GM19395 (cell line): ENCODE measurements at regions not wholly inside any gene's neighbourhood (a gene's known extent, or its start where the extent isn't known, plus 50 kb on each side); places are given as distances from the start of the nearest gene placed in this dataset.
"Not testable (repeated sequence)": the region's sequence is repeated elsewhere in the genome, so short reads cannot be mapped to it uniquely, and the experiment has no call there.

Source experiments
- ATAC-seq: cut with Tn5 transposase; IDR thresholded peaks from one replicate; pipeline ENCODE4 v1.9.1; 2021; ENCODE audit warnings: mild to moderate bottlenecking, moderate library complexity; ENCODE audit not compliant: unreplicated experiment

DNA sequence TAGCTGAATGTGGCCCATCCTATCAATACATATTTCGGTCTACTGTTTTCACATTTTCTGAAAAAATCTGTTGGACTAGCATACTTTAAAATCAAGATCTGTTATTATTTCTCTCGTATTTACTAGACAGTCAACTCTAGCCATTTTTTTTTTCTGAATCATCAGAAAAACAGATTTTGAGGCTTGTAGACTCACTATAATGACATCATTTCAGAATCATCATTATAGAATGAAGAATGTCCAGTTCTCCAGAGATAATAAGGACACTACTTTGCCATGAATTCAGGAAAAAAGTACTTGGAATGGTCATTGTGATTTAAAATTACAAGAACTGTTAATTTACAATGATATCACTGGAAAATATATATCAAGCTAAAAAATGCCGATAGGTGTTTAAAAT, 589.8 kb downstream of the KCNH5 start:
- no peak for ATAC-seq

DNA sequence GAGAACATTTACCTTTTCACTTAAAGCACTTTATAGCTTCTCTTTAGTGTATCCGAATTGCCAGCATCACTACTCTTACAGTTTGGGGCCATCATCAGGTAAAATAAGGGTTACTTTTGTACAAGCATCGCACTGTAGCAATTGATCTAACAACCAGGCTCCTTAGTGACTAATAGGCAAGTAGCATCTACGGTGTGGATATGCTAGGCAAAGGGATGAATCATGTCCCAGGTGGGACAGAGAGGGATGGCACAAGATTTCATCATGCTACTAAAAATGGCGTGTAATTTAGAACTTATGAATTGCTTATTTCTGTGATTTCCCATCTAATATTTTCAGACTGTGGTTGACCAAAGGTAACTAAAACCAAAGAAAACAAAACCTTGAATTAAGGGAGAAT, 582.3 kb downstream of the KCNH5 start:
- no peak for ATAC-seq

DNA sequence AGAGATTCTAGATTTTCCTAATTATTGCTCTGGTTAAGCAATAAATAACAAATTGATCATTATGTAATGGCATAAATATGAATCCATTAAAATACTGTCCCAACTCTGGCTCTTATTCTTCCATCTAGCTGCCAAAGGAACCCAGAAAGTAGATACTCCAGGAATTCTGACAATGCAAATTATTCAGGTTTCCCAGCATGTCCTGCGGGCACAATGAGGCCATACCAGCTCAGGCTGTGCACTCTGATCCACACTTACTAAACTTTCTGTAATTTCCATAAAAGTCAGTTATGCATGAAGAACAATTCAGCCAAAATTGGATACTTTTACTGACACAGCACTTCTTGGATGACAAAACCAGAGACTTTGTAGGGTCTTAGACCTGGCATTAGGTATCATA, 576.3 kb downstream of the KCNH5 start:
- no peak for ATAC-seq

DNA sequence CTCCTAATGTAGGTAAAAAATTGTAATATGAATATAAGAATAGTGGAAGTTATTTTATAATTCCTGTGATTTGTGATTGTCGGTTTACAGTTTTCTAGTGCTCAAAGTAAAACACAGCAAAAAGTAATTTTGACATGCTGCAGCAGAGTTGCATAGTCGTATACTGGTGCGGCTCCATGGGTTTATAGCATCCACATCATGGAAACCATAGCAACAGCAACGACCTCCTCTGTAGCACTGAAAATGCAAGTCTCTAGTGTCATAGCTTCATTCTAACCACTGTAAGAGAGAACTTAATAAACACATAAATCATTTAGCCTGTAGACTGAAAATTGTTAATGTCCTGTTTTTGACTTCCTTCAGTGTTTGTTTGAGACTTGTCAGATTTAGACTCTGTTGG, 574.3 kb downstream of the KCNH5 start:
- ATAC-seq, result no peak

DNA sequence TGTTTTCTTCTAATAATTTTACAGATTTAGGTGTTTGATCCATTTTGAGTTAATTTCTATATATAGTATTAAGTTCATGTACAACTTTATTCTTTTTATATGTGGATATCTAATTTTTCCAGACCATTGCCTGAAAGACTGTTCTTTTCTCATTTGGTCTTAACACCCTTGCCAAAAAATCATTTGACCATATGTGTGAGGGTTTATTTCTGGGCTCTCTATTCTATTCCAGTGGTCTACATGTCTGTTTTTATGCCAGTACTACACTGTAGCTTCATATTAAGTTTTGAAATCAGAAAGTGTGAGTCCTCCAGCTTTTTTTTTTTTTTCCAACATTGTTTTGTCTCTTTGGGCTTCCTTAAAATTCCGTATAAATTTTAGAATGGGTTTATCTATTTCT, 554.1 kb downstream of the KCNH5 start:
- ATAC-seq, result no peak

DNA sequence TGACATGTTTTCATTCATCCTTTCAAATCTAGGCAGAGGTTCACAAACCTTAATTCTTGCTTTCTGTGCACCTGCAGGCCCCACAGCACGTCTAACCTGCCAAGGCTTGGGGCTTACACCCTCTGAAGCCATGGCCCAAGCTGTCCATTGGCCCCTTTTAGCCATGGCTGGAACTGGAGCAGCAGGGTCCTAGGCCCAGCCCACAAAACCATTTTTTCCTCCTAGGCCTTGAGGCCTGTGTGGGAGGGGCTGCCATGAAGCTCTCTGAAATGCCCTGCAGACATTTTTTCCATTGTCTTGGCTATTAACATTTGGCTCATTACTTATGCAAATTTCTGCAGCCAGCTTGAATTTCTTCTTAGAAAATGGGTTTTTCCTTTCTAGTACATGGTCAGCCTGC, 547.5 kb downstream of the KCNH5 start:
- no peak for ATAC-seq

DNA sequence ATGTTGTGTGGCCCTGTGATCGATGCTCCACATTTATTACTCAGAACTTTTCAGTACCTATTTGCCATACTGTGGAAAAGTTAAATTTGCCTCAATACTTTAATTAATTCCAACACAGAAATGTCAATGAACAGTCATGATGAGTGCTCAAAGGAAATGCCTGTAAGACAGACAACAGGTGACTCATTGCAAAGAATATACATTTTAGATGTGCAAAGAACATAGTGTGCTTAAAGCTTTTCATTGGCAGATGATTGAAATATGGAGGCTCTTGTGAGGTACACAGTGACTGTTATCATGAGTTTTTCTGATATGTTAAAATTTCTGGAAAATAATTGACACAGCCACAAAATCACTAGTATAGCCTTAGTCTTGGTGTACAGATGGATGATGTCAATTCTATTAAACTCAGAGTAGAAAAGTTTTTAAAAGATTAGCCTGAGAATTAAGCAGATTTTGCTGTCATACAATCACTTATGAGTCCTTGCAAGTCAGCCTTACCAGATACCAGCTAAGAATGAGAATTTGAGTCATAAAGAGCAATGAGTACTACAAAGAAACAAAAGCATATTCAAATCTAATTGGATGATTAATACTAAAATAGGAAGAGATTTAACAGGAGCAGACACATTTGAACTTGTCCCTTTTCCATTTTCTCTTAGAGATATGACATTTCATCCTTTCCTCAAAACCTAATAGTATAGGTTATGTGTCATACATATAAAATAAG, 544.1 kb downstream of the KCNH5 start:
- ATAC-seq, result no peak

DNA sequence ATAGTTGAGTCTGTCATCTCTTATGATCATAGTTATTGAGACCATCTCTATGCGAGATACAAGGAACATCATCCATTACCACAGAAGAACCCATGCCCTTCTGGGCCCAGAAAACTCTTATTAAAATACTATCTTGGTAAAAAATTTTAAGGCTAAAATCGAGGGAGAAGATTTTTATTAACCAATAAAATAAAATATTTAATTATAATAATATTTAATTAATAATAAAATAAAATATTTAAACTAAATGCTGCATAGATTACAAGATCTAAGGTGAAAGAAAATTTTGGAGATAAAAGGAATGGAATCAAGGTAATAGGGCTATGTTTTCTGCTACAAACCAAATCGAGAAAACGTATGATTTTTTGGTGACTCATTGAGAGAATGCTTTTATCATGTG, 540.2 kb downstream of the KCNH5 start:
- no peak for ATAC-seq

DNA sequence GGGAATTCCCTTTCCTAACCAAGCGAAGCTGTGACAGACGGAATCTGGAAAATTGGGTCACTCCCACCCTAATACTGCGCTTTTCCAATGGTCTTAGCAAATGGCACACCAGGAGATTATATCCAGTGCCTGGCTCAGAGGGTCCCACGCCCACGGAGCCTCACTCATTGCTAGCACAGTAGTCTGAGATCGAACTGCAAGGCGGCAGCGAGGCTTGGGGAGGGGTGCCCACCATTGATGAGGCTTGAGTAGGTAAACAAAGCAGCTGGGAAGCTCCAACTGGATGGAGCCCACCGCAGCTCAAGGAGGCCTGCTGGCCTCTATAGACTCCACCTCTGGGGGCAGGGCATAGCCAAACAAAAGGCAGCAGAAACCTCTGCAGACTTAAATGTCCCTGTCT, 523.9 kb downstream of the KCNH5 start:
- not testable (repeated sequence) for ATAC-seq

DNA sequence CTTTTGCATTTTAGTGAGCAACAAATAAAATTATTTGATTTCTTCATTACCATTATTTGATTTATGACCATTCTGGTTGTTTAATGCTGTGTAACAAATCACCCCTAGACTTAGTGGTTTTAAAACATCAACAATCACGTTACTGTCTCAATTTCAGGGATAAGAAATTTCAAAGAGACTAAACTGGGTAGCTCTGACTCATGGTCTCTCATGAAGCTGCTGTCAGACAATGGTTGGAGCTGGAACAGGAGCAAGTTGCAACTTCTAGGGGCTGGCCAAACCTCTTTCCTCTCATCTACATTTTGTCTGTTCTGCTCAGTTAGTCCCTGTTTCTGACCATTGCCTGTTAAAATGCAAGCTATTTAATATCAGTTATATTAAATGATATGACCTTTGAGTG, 517.0 kb downstream of the KCNH5 start:
- ATAC-seq, result no peak

DNA sequence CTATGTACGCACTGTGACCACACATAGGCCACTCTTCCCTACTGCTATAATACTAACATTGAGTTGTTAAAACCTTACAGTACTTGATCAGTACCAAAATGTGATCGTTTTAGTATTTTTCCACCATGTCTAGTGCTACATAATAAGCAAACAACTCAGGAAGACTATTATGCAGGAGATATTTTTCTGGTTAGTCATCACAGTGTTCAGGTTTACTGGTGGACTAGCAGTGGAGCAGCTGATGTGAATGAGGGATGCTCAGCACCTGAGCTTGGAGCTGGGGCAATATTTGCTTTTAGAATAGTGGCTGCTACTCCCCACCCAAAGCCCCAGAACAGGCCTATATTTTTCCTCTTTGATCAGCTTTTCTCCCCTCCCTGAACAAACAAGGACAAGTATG, 513.1 kb downstream of the KCNH5 start:
- ATAC-seq, result no peak

DNA sequence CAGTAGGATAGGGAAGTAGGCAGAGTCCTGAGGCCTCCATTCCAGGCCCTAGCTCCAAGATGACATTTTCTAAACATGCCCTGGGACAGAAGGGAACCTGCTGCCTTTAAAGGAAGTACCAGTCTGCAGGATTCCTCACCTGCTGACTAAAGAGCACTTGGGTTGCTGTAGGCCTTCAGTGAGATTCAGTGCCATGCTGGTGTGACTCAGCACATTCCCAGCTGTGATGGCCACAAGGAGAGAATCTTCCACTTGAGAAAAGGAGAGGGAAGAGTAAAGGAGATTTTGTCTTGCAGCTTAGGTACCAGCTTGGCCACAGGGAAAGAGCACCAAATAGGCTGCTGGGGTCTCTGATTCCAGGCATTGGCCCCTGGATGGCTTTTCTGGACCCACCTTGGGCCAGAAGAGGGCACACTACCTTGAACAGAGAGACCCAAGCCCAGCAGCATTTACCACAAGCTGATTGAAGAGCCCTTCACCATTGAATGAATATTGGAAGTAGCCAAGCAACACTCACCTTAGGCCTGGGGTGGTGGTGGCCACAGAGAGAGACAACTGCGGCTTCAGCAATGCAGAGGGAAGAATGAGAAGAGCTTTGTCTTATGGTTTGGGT, 498.3 kb downstream of the KCNH5 start:
- no peak for ATAC-seq

DNA sequence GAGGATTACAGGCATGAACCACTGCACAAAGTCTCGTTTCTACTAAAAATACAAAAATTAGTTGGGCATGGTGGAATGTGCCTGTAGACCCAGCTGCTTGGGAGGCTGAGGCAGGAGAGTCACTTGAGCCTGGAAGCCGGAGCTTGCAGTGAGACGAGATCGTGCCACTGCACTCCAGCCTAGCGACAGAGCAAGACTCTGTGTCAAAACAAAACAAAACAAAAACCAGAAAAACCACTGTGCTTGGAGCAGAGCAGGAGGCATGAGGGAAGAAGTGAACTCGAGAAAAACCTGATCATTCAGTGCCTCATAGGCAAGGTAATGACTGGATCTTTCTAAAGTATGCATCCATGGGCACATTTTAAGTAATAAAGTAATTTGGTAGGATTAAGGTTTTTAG, 487.8 kb downstream of the KCNH5 start:
- ATAC-seq, result no peak

DNA sequence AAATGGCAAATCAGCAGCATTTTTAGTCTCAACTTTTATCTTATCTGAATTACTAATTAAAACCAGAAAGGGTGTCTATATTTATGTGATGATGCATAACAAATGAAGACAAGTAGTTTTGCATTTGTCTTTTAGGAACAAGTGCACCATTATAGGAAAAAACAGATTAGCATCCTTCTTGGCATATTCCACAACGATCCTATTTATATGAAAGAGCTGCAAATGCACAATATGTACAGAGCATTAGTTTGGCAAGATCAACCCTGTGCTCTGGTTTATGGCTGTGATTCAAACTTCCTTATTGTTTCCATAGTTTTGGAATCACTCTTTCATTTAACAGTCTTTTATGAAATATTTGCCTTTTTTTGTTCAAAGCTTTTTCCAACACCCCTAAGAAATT, 486.8 kb downstream of the KCNH5 start:
- ATAC-seq, result no peak

DNA sequence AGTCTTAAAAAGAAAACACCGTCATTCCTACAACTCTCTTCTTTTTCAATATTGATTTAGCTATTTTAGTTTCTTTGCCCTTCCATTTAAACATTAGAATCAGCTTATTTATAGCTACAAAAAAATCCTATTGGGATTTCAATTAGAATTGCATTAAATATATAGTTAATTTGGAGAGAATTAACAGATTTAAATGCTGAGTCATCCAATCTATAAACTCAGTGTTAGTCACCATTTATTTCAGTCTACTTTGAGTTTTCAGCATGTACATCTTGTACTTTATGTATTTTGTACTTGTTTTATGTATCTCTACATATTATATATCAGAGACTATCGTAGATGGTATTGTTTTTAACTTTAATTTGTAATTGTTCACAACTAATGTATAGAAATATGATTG, 460.0 kb downstream of the KCNH5 start:
- no peak for ATAC-seq

DNA sequence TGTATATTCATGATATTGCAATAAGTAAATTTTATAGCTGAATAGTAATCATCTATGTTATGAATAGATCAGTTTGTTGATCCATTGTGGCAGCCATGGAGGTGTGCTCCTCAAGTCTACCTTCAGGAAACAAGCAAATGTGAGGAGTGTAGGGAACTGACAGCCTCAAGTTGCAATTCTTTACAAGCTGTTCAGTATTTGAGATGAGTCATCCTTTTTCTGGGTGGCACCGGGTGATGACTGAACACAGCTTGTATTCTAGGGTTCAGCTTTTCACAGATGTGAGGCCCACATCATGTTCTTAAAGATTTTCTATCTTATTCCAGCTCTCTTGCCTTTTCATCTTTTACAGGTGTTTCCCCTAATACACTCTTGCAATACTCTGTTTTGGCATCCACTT, 452.4 kb downstream of the KCNH5 start:
- ATAC-seq, result no peak

DNA sequence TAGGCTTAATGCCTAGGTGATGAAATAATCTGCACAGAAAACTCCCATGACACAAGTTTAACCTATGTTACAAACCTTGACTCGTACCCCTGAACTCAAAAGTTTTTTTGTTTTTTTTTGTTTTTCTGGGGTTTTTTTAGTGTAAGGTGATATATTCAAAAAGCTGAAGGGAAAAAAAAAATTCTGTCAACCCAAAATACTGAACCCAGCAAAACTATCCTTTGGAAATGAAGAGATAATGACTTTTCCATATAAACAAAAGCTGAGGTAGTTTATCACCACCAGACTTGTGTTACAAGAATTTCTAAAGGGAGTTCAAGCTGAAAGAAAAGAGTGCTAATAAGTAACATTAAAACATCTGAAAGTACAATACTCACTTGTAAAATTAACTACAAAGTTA, 448.1 kb downstream of the KCNH5 start:
- no peak for ATAC-seq

DNA sequence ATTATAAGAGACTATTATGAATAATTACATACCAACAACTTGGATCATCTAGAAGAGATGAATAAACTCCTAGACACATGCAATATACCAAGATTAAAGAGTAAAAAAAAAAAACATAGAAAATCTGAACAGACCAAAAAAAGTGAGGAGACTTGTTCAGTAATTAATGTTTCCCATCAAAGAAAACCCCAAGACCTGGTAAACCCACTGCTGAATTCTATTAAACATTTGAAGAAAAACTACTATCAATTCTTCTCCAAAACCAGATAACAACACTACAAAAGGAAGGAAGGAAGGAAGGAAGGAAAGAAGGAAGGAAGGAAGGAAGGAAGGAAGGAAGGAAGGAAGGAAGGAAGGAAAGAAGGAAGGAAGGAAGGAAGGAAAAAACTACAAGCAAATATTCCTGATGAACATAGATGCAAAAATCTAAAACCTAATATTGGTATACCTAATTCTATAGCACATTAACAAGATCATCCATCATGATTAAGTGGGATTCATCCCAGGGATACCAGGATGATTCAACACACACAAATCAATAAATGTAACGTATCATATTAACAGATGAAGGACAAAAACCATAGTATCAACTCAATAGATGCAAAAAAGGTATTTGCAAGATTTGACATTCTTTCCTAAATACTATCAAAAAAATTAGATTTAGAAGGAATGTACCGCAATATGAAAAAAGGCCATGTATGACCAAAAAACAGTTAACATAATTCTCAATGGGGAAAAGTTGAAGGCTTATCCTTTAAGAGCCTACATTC, 445.5 kb downstream of the KCNH5 start:
- no peak for ATAC-seq

DNA sequence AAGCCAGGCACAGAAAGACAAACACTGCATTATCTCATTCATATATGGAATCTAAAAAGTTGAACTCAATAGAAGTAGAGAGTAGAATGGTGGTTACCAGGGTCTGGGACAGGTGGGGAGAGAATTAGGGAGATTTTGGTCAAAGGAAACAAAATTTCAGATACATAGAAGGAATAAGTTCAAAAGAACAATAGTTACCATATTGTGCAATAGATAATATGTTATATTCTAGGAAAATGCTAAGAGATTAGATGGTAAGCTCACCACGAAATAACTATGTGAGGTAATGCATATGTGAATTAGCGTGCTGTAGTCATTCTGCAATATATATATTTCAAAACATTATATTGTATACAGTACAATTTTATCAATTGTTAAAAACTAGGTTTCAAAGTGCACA, 442.5 kb downstream of the KCNH5 start:
- ATAC-seq, result no peak

DNA sequence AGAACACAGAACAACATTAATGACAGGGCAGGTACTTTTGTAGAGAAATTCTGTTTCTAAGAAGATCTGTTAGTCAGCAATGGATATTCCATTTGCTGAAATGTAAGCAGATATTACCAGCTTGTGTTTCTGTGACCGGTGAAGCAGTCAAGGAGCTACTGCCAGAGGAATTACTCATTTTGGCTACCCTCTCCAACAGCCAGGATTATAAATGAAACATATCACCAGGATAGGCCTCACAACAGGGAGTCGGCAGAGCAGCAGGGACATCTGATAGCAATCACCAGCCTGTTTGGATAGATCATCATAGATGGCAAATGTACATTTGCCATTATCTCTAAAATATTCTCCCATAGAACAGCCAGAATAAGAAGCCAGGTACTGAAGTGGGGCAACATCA, 440.7 kb downstream of the KCNH5 start:
- no peak for ATAC-seq

DNA sequence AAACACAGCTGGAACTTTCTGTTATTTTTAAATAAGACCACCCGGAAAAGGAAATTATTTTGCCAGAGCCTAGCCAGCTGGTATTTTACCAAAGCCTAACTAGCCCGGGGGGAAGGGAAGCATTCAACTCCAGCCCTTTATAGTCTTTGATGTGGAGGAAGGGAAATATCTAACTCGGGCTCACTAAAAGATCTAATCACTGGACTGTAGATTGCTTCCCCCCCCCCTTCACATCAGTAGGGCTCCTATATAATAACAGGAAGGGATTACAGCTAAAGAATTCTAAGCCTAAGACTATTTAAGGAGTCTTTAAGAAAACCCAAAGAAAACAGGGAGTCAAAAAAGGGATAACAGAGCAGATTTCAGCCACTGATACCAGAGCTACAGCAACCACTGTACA, 431.1 kb downstream of the KCNH5 start:
- no peak for ATAC-seq

DNA sequence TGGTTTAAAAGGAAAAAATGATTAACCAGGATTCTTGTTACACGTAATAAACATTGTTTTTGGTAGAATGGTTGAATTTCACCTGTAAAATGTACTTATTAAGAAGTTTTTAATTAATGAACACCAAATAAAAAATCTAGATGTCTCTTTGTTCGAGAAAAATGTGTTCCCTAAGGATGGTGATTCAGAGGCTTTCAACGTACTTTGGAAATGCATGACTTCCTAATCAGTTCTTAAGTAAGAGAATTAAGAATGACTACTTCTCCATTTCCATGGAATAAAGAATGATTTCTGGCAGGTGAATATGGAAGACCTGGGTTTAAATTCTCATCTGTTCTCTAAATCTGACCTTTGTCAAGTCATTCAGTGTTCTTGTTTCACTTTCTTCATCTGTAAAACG, 428.6 kb downstream of the KCNH5 start:
- no peak for ATAC-seq
